Suprapubic skin (tissue), 3 donors: ENCODE measurements at regions not wholly inside any gene's neighbourhood (a gene's known extent, or its start where the extent isn't known, plus 50 kb on each side); places are given as distances from the start of the nearest gene placed in this dataset.

ENCODE experiments used
- CTCF ChIP-seq, 2 donors: fragments of 200-600 bp in 1 of 2; fragments of 450-650 bp in 1 of 2; sonication (generic) in 1 of 2; IDR thresholded peaks; one replicate each; pipeline ENCODE4 v1.5.1; 2016 to 2019; ENCODE audit warnings: antibody characterized with exemption in 2 of 2, mild to moderate bottlenecking in 1 of 2, moderate library complexity in 1 of 2
- POLR2A ChIP-seq, 2 donors: fragments of 450-650 bp; IDR thresholded peaks; one replicate each; pipeline ENCODE4 v1.6.1; 2017; ENCODE audit warnings: antibody characterized with exemption in 2 of 2, mild to moderate bottlenecking in 2 of 2, moderate library complexity in 2 of 2

- TF ChIP-seq CTCF (IDR thresholded peaks at IDR 0.05) (no peak), POLR2A (IDR thresholded peaks at IDR 0.05) (no peak)
Measured at GRCh38 chr12:127006972-127007371, 1260.0 kb upstream of the TMEM132C start.
